ENCODE measurements at regions not wholly inside any gene's neighbourhood (a gene's known extent, or its start where the extent isn't known, plus 50 kb on each side); places are given as distances from the start of the nearest gene placed in this dataset.

GRCh38 chr4:156347412-156348075 lies 393.9 kb upstream of the CTSO start:
- Histone ChIP-seq H3K36me3 (ENCODE audit: control insufficient read depth, insufficient read depth, low read length) (no peaks in the 10 kb centered on the region), H3K4me3 (ENCODE audit: low read depth, low read length) (no peak overlapping the region), H3K27me3 (ENCODE audit: control insufficient read depth, insufficient read depth, low read length) (no peaks in the 10 kb centered on the region)
- peak; percentile 6 for DNase-seq (ENCODE audit: low read depth)
- CTCF ChIA-PET: interaction anchor here (1.1 kb wide), 1 partner anchor 30 kb away, joined by 3 read pairs; no protein-coding TSS in a partner anchor
- TF ChIP-seq CTCF (IDR thresholded peaks at IDR 0.05; ENCODE audit: insufficient read depth, low read depth, low read length): no peak
- POLR2A ChIA-PET: no interaction called here

- TF ChIP-seq CTCF (IDR thresholded peaks at IDR 0.05; ENCODE audit: insufficient read depth, low read depth, low read length): no peak
- H3K27me3 ChIP-seq (ENCODE audit: control insufficient read depth, insufficient read depth, low read length): no peaks in the 10 kb centered on the region
- no peak for DNase-seq (ENCODE audit: low read depth)
- ChIA-PET CTCF (interaction anchor here (1.1 kb wide), 1 partner anchor 31 kb away, joined by 3 read pairs; no protein-coding TSS in a partner anchor), POLR2A (no interaction called here)
- H3K4me3 ChIP-seq (ENCODE audit: low read depth, low read length): no peak overlapping the region
- H3K36me3 ChIP-seq (ENCODE audit: control insufficient read depth, insufficient read depth, low read length): no peaks in the 10 kb centered on the region
These were observed 393.3 kb upstream of the CTSO start for GRCh38 chr4:156346959-156347385.

GRCh38 chr4:156344397-156344796 lies 390.7 kb upstream of the CTSO start:
- POLR2A ChIA-PET: no interaction called here
- no peaks in the 10 kb centered on the region for H3K27me3 ChIP-seq (ENCODE audit: control insufficient read depth, insufficient read depth, low read length)
- no peak for DNase-seq (ENCODE audit: low read depth)
- no peak for TF ChIP-seq CTCF (IDR thresholded peaks at IDR 0.05; ENCODE audit: insufficient read depth, low read depth, low read length)
- H3K4me3 ChIP-seq (ENCODE audit: low read depth, low read length): no peak overlapping the region
- no peaks in the 10 kb centered on the region for H3K36me3 ChIP-seq (ENCODE audit: control insufficient read depth, insufficient read depth, low read length)
- CTCF ChIA-PET: no interaction called here

- CTCF ChIA-PET: no interaction called here
- no peaks in the 10 kb centered on the region for H3K36me3 ChIP-seq (ENCODE audit: control insufficient read depth, insufficient read depth, low read length)
- no peak overlapping the region for H3K4me3 ChIP-seq (ENCODE audit: low read depth, low read length)
- no peaks in the 10 kb centered on the region for H3K27me3 ChIP-seq (ENCODE audit: control insufficient read depth, insufficient read depth, low read length)
- TF ChIP-seq CTCF (IDR thresholded peaks at IDR 0.05; ENCODE audit: insufficient read depth, low read depth, low read length): no peak
- POLR2A ChIA-PET: interaction anchor here (0.6 kb wide), 1 partner anchor 401 kb away, joined by 3 read pairs; no protein-coding TSS in a partner anchor
- no peak for DNase-seq (ENCODE audit: low read depth)
These were observed 382.8 kb upstream of the CTSO start for GRCh38 chr4:156336511-156336910.

GRCh38 chr4:156335721-156336120 lies 382.1 kb upstream of the CTSO start:
- TF ChIP-seq CTCF (IDR thresholded peaks at IDR 0.05; ENCODE audit: insufficient read depth, low read depth, low read length): no peak
- no peaks in the 10 kb centered on the region for H3K36me3 ChIP-seq (ENCODE audit: control insufficient read depth, insufficient read depth, low read length)
- CTCF ChIA-PET: no interaction called here
- no peak for DNase-seq (ENCODE audit: low read depth)
- H3K4me3 ChIP-seq (ENCODE audit: low read depth, low read length): no peak overlapping the region
- POLR2A ChIA-PET: no interaction called here
- H3K27me3 ChIP-seq (ENCODE audit: control insufficient read depth, insufficient read depth, low read length): no peaks in the 10 kb centered on the region

All from BJ (cell line).